ENCODE measurements at regions not wholly inside any gene's neighbourhood (a gene's known extent, or its start where the extent isn't known, plus 50 kb on each side); places are given as distances from the start of the nearest gene placed in this dataset.

- H3K36me3 ChIP-seq: no peaks in the 10 kb centered on the region
- H3K27ac ChIP-seq: no peak overlapping the region
- no peaks in the 10 kb centered on the region for H3K27me3 ChIP-seq
- in situ Hi-C loops (cut with MboI; ENCODE audit: low pct_ligation_motif_present in 1 of 4, low pct_unique_long_range_greater_than_20kb in 1 of 4, low sequenced_read_pairs in 3 of 4) (no loop called here), intact Hi-C loops (cut with DNase I; ENCODE audit: low total_unique reads) (no loop called here)
- H3K4me1 ChIP-seq: no peaks in the 10 kb centered on the region
- no peak for DNase-seq
- no peaks in the 10 kb centered on the region for H3K9me3 ChIP-seq
- no peak overlapping the region for H3K4me3 ChIP-seq
- 67 to 72% methylated on average over 3 to 7 of the region's 7 CpGs for WGBS, 2 donors (ENCODE audit: low coverage in 1 of 2)
- TF ChIP-seq POLR2A (IDR thresholded peaks at IDR 0.05) (no peak), POLR2AphosphoS5 (IDR thresholded peaks at IDR 0.05) (no peak), EP300 (IDR thresholded peaks at IDR 0.05; ENCODE audit: low read depth) (no peak)
- TF ChIP-seq, protein P1, sequence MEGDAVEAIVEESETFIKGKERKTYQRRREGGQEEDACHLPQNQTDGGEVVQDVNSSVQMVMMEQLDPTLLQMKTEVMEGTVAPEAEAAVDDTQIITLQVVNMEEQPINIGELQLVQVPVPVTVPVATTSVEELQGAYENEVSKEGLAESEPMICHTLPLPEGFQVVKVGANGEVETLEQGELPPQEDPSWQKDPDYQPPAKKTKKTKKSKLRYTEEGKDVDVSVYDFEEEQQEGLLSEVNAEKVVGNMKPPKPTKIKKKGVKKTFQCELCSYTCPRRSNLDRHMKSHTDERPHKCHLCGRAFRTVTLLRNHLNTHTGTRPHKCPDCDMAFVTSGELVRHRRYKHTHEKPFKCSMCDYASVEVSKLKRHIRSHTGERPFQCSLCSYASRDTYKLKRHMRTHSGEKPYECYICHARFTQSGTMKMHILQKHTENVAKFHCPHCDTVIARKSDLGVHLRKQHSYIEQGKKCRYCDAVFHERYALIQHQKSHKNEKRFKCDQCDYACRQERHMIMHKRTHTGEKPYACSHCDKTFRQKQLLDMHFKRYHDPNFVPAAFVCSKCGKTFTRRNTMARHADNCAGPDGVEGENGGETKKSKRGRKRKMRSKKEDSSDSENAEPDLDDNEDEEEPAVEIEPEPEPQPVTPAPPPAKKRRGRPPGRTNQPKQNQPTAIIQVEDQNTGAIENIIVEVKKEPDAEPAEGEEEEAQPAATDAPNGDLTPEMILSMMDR (IDR thresholded peaks at IDR 0.05): no peak
Observed at GRCh38 chr13:70424428-70424827, 316.2 kb upstream of the KLHL1 start.

- intact Hi-C loops (cut with DNase I; ENCODE audit: low total_unique reads): no loop called here
- H3K27me3 ChIP-seq: no peaks in the 10 kb centered on the region
- no peaks in the 10 kb centered on the region for H3K9me3 ChIP-seq
- no peak overlapping the region for H3K4me3 ChIP-seq
- TF ChIP-seq POLR2A (IDR thresholded peaks at IDR 0.05) (no peak), POLR2AphosphoS5 (IDR thresholded peaks at IDR 0.05) (no peak), EP300 (IDR thresholded peaks at IDR 0.05; ENCODE audit: low read depth) (no peak)
- TF ChIP-seq, protein P1 (IDR thresholded peaks at IDR 0.05): no peak
- no peak for DNase-seq
- peaks cover 0 to 10% (median 4%) of the 10 kb centered on the region in 4 donors for H3K4me1 ChIP-seq
- no peaks in the 10 kb centered on the region for H3K36me3 ChIP-seq
- in situ Hi-C loops (cut with MboI; ENCODE audit: low pct_ligation_motif_present in 1 of 4, low pct_unique_long_range_greater_than_20kb in 1 of 4, low sequenced_read_pairs in 3 of 4): no loop called here
- H3K27ac ChIP-seq: peak overlapping the region in 1 of 4 donors; percentile 9
Observed at GRCh38 chr13:70415136-70415535, 306.9 kb upstream of the KLHL1 start.

GRCh38 chr13:70408865-70409264, 300.6 kb upstream of the KLHL1 start:
- in situ Hi-C loops (cut with MboI; ENCODE audit: low pct_ligation_motif_present in 1 of 4, low pct_unique_long_range_greater_than_20kb in 1 of 4, low sequenced_read_pairs in 3 of 4): no loop called here
- Histone ChIP-seq H3K4me1 (no peaks in the 10 kb centered on the region), H3K4me3 (no peak overlapping the region), H3K9me3 (no peaks in the 10 kb centered on the region), H3K27me3 (no peaks in the 10 kb centered on the region), H3K36me3 (no peaks in the 10 kb centered on the region), H3K27ac (no peak overlapping the region)
- WGBS, 2 donors (ENCODE audit: low coverage in 1 of 2): 90 to 92% methylated on average over 1 of the region's 1 CpG
- DNase-seq: no peak
- TF ChIP-seq POLR2A (IDR thresholded peaks at IDR 0.05) (no peak), POLR2AphosphoS5 (IDR thresholded peaks at IDR 0.05) (no peak), EP300 (IDR thresholded peaks at IDR 0.05; ENCODE audit: low read depth) (no peak)
- TF ChIP-seq, protein P1 (IDR thresholded peaks at IDR 0.05): no peak
- intact Hi-C loops (cut with DNase I; ENCODE audit: low total_unique reads): no loop called here

DNA sequence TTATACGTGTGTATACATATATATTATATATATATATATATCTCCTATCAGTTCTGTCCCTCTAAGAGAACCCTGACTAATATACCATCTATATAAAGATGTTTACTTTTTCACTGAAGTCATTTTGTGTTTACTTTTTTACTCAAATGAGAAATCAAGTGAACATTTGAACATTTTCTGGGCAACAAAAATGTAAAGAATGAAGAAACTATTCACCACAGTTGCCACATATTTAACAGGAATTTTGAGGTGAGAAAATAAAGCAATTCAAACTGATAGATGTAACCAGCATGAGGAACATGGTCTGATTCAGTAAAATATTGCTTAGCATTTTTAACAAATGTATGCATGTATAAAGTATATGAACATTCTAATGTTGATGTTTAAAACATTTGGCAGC, 299.2 kb upstream of the KLHL1 start:
- intact Hi-C loops (cut with DNase I; ENCODE audit: low total_unique reads) (no loop called here), in situ Hi-C loops (cut with MboI; ENCODE audit: low pct_ligation_motif_present in 1 of 4, low pct_unique_long_range_greater_than_20kb in 1 of 4, low sequenced_read_pairs in 3 of 4) (no loop called here)
- TF ChIP-seq POLR2AphosphoS5 (IDR thresholded peaks at IDR 0.05) (no peak), EP300 (IDR thresholded peaks at IDR 0.05; ENCODE audit: low read depth) (no peak), POLR2A (IDR thresholded peaks at IDR 0.05) (no peak)
- TF ChIP-seq, protein P1 (IDR thresholded peaks at IDR 0.05): no peak
- Histone ChIP-seq H3K4me1 (no peaks in the 10 kb centered on the region), H3K27me3 (no peaks in the 10 kb centered on the region), H3K36me3 (no peaks in the 10 kb centered on the region), H3K27ac (no peak overlapping the region), H3K4me3 (no peak overlapping the region), H3K9me3 (no peaks in the 10 kb centered on the region)
- no peak for DNase-seq
- 54 to 83% methylated on average over 1 of the region's 1 CpG for WGBS, 2 donors (ENCODE audit: low coverage in 1 of 2)
